ENCODE measurements at regions not wholly inside any gene's neighbourhood (a gene's known extent, or its start where the extent isn't known, plus 50 kb on each side); places are given as distances from the start of the nearest gene placed in this dataset.

DNA sequence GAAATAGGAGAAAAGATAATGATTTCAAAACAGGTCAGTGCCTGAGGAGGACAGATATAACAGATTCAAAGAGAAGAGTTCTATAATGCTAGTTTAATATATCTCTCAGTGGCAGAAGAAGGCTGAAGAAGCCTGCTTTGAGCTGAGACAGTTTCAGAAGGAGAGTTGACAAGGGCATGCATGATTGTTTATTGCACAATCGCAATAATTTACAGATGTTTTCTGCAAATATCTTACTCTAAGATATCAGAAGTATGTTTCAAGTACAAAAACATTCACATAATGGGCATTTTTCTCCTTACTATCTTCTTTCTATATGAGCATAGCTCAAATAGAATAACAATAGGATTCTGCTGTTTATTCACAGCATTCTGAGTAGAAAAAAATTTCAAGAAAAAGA lies 557.7 kb upstream of the NRSN1 start:
- Histone ChIP-seq H3K4me3 (ENCODE audit: low read depth in 1 of 3, low read length in 3 of 3) (no peak overlapping the region), H3K27me3 (ENCODE audit: control insufficient read depth in 4 of 4, insufficient read depth in 4 of 4, low read length in 3 of 4) (no peaks in the 10 kb centered on the region), H3K27ac (ENCODE audit: low read depth in 1 of 2, low read length in 2 of 2) (no peak overlapping the region), H3K4me1 (ENCODE audit: control insufficient read depth in 4 of 4, insufficient read depth in 4 of 4, low read length in 3 of 4) (no peaks in the 10 kb centered on the region), H3K9me3 (ENCODE audit: control insufficient read depth in 4 of 4, low read length in 3 of 4) (peaks cover 2 to 18% (median 5%) of the 10 kb centered on the region in 4 donors), H3K36me3 (ENCODE audit: control insufficient read depth in 4 of 4, insufficient read depth in 3 of 4, low read depth in 1 of 4, low read length in 3 of 4) (peaks cover 0 to 2% (median 0%) of the 10 kb centered on the region in 4 donors), H3K9ac (ENCODE audit: low read depth in 1 of 2, low read length in 2 of 2) (no peak overlapping the region)
- no peak for DNase-seq (ENCODE audit: low spot score)
- TF ChIP-seq HNF4G (IDR thresholded peaks at IDR 0.05) (no peak), RXRA (IDR thresholded peaks at IDR 0.05) (no peak), FOXA2 (IDR thresholded peaks at IDR 0.05) (no peak), YY1 (IDR thresholded peaks at IDR 0.05) (no peak), NR2F2 (IDR thresholded peaks at IDR 0.05) (no peak), RAD21 (IDR thresholded peaks at IDR 0.05) (no peak), GABPA (IDR thresholded peaks at IDR 0.05 in 1 of 2, conservative IDR thresholded peaks at IDR 0.05 in 1 of 2) (no peak), TAF1 (conservative IDR thresholded peaks at IDR 0.05) (no peak), HNF4A (conservative IDR thresholded peaks at IDR 0.05) (no peak)
- TF ChIP-seq, protein P1, sequence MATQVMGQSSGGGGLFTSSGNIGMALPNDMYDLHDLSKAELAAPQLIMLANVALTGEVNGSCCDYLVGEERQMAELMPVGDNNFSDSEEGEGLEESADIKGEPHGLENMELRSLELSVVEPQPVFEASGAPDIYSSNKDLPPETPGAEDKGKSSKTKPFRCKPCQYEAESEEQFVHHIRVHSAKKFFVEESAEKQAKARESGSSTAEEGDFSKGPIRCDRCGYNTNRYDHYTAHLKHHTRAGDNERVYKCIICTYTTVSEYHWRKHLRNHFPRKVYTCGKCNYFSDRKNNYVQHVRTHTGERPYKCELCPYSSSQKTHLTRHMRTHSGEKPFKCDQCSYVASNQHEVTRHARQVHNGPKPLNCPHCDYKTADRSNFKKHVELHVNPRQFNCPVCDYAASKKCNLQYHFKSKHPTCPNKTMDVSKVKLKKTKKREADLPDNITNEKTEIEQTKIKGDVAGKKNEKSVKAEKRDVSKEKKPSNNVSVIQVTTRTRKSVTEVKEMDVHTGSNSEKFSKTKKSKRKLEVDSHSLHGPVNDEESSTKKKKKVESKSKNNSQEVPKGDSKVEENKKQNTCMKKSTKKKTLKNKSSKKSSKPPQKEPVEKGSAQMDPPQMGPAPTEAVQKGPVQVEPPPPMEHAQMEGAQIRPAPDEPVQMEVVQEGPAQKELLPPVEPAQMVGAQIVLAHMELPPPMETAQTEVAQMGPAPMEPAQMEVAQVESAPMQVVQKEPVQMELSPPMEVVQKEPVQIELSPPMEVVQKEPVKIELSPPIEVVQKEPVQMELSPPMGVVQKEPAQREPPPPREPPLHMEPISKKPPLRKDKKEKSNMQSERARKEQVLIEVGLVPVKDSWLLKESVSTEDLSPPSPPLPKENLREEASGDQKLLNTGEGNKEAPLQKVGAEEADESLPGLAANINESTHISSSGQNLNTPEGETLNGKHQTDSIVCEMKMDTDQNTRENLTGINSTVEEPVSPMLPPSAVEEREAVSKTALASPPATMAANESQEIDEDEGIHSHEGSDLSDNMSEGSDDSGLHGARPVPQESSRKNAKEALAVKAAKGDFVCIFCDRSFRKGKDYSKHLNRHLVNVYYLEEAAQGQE (IDR thresholded peaks at IDR 0.05) = no peak
- WGBS = 87% methylated on average over 1 of the region's 1 CpG

DNA sequence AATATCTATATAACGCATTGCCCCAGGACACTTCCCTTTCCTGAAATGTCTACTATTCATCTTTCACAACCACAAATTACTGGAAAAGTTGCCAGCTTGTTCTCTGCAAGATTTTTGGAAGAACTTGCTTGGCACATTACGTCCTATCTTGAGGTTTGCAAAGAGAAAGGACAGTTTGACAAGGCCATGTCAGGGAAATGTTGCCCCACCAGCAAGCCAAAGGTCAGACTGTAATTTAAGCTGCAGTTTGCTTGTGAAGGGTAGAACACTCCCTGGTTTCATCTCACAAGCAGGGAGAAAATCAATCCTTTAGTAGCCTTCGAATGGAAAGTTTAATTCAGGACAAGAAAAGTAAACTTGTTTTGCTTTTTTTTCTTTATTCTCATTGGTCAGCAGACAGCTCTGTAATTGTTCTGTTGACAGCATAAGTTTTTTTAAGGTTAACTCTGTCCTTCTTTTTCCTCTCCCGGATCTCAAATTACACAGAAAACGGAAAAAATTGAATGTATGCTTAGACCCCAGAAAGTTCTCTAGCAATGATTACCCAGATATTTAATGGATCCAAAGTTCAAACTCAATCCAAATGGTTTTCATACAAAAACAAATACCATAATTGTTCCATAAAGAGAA lies 541.8 kb upstream of the NRSN1 start:
- TF ChIP-seq FOXA1 (IDR thresholded peaks at IDR 0.05) = no peak
- no peak for TF ChIP-seq TAF1 (conservative IDR thresholded peaks at IDR 0.05)
- TF ChIP-seq, protein P2, sequence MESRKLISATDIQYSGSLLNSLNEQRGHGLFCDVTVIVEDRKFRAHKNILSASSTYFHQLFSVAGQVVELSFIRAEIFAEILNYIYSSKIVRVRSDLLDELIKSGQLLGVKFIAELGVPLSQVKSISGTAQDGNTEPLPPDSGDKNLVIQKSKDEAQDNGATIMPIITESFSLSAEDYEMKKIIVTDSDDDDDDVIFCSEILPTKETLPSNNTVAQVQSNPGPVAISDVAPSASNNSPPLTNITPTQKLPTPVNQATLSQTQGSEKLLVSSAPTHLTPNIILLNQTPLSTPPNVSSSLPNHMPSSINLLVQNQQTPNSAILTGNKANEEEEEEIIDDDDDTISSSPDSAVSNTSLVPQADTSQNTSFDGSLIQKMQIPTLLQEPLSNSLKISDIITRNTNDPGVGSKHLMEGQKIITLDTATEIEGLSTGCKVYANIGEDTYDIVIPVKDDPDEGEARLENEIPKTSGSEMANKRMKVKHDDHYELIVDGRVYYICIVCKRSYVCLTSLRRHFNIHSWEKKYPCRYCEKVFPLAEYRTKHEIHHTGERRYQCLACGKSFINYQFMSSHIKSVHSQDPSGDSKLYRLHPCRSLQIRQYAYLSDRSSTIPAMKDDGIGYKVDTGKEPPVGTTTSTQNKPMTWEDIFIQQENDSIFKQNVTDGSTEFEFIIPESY (IDR thresholded peaks at IDR 0.05) = peak; percentile 41
- TF ChIP-seq, protein P3, sequence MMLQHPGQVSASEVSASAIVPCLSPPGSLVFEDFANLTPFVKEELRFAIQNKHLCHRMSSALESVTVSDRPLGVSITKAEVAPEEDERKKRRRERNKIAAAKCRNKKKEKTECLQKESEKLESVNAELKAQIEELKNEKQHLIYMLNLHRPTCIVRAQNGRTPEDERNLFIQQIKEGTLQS (IDR thresholded peaks at IDR 0.05) = no peak
- peak; percentile 39 to 64 for TF ChIP-seq RAD21 (IDR thresholded peaks at IDR 0.05)
- no peak for TF ChIP-seq FOXA2 (IDR thresholded peaks at IDR 0.05)
- peak; percentile 85 to 95 for TF ChIP-seq HNF4A (conservative IDR thresholded peaks at IDR 0.05)
- TF ChIP-seq JUND (IDR thresholded peaks at IDR 0.05) = peak; percentile 74 to 86
- TF ChIP-seq, protein P4, sequence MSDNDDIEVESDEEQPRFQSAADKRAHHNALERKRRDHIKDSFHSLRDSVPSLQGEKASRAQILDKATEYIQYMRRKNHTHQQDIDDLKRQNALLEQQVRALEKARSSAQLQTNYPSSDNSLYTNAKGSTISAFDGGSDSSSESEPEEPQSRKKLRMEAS (IDR thresholded peaks at IDR 0.05) = peak; percentile 38
- peak; percentile 70 for TF ChIP-seq HNF4G (IDR thresholded peaks at IDR 0.05)
- TF ChIP-seq YY1 (IDR thresholded peaks at IDR 0.05) = peak; percentile 42
- peak; percentile 88 for TF ChIP-seq SP1 (IDR thresholded peaks at IDR 0.05)
- peak; percentile 81 to 96 for TF ChIP-seq RXRA (IDR thresholded peaks at IDR 0.05)
- Histone ChIP-seq H3K9ac (ENCODE audit: low read depth in 1 of 2, low read length in 2 of 2) (peak overlapping the region in 1 of 2 donors; percentile 86), H3K27ac (ENCODE audit: low read depth in 1 of 2, low read length in 2 of 2) (peak overlapping the region in 1 of 2 donors; percentile 57), H3K4me3 (ENCODE audit: low read depth in 1 of 3, low read length in 3 of 3) (peak overlapping the region in 2 of 3 donors; percentile 48 to 57), H3K36me3 (ENCODE audit: control insufficient read depth in 4 of 4, insufficient read depth in 3 of 4, low read depth in 1 of 4, low read length in 3 of 4) (no peaks in the 10 kb centered on the region), H3K4me1 (ENCODE audit: control insufficient read depth in 4 of 4, insufficient read depth in 4 of 4, low read length in 3 of 4) (peaks cover 0 to 6% (median 2%) of the 10 kb centered on the region in 4 donors), H3K9me3 (ENCODE audit: control insufficient read depth in 4 of 4, low read length in 3 of 4) (no peaks in the 10 kb centered on the region), H3K27me3 (ENCODE audit: control insufficient read depth in 4 of 4, insufficient read depth in 4 of 4, low read length in 3 of 4) (no peaks in the 10 kb centered on the region)
- 21% methylated on average over 5 of the region's 5 CpGs for WGBS
- peak; percentile 35 for DNase-seq (ENCODE audit: low spot score)
